ENCODE measurements at regions not wholly inside any gene's neighbourhood (a gene's known extent, or its start where the extent isn't known, plus 50 kb on each side); places are given as distances from the start of the nearest gene placed in this dataset.

DNA sequence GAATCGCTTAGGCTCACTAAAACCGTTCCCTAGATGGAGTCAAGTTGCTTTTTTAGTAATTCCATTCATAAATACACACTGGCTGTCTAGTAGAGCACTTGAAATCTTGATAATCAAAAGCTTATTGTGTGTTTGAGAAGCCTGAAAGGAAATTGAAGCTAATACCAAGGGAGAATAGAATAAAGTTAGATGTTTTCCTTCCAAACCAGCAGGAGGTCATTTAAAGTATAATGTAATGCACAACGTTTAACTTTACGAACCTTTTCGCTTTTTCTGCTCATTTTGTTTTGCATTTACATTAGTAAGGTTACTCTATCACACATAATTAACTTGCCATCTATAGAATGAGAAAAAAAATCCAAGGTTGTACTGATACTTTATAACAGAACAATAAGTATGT is 440.9 kb downstream of the NKX6-1 start:
- H3K14ac ChIP-seq (replicated peaks; ENCODE audit: low read depth, low read length), result no peak overlapping the region
- DNase-seq (no peak), ATAC-seq (ENCODE audit: low read depth) (no peak)
- no peak overlapping the region for H3K56ac ChIP-seq (ENCODE audit: extremely low read depth, insufficient read depth, low read length)
- no peak for TF ChIP-seq BHLHE40 (IDR thresholded peaks at IDR 0.05; ENCODE audit: low read depth, low read length)
- no peak for TF ChIP-seq MAZ (IDR thresholded peaks at IDR 0.05; ENCODE audit: borderline replicate concordance, low read depth, low read length)
- no peak for TF ChIP-seq FOS (IDR thresholded peaks at IDR 0.05; ENCODE audit: low read depth, low read length)
- no peak for TF ChIP-seq SMC3 (IDR thresholded peaks at IDR 0.05; ENCODE audit: low read depth, low read length)
- TF ChIP-seq NFE2L2 (IDR thresholded peaks at IDR 0.05; ENCODE audit: low read depth, low read length), result no peak
- TF ChIP-seq POLR2A (IDR thresholded peaks at IDR 0.05; ENCODE audit: low read depth, low read length), result no peak
- TF ChIP-seq, protein P1, sequence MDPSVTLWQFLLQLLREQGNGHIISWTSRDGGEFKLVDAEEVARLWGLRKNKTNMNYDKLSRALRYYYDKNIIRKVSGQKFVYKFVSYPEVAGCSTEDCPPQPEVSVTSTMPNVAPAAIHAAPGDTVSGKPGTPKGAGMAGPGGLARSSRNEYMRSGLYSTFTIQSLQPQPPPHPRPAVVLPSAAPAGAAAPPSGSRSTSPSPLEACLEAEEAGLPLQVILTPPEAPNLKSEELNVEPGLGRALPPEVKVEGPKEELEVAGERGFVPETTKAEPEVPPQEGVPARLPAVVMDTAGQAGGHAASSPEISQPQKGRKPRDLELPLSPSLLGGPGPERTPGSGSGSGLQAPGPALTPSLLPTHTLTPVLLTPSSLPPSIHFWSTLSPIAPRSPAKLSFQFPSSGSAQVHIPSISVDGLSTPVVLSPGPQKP (IDR thresholded peaks at IDR 0.05; ENCODE audit: borderline replicate concordance, low read depth, low read length), result no peak
- TF ChIP-seq RFX5 (IDR thresholded peaks at IDR 0.05; ENCODE audit: low read depth, low read length), result no peak
- no peak for TF ChIP-seq USF2 (IDR thresholded peaks at IDR 0.05; ENCODE audit: low read depth, low read length)
- no peaks in the 10 kb centered on the region for H3K36me3 ChIP-seq (ENCODE audit: control insufficient read depth, insufficient read depth, low read length)
- H4K20me1 ChIP-seq (ENCODE audit: insufficient read depth, low read length), result no peaks in the 10 kb centered on the region
- H2BK15ac ChIP-seq (ENCODE audit: low read depth, low read length), result no peak overlapping the region
- no peak overlapping the region for H4K5ac ChIP-seq (ENCODE audit: low read depth, low read length)
- no peak overlapping the region for H2AK5ac ChIP-seq (ENCODE audit: low read depth, low read length)
- no peak overlapping the region for H3K4me2 ChIP-seq (ENCODE audit: low read depth, low read length)
- ChIA-PET CTCF (no interaction called here), POLR2A (ENCODE audit: unreplicated experiment) (no interaction called here)
- intact Hi-C loops (cut with micrococcal nuclease) (no loop called here), dilution Hi-C loops (cut with HindIII; ENCODE audit: low sequenced_read_pairs, unreplicated experiment) (no loop called here), in situ Hi-C loops (cut with MboI; ENCODE audit: low sequenced_read_pairs) (no loop called here)
- H2AK9ac ChIP-seq (replicated peaks; ENCODE audit: low read depth, low read length, poor library complexity), result no peak overlapping the region
- H4K91ac ChIP-seq (ENCODE audit: insufficient read depth, low read depth, low read length), result no peak overlapping the region
- no peak overlapping the region for H3K27ac ChIP-seq (ENCODE audit: insufficient read depth, low read length)
- no peak overlapping the region for H3K23ac ChIP-seq (ENCODE audit: low read depth, low read length)
- H2AFZ ChIP-seq (replicated peaks; ENCODE audit: low read length, poor library complexity), result no peak overlapping the region
- H3K9ac ChIP-seq (ENCODE audit: low read depth, low read length), result no peak overlapping the region
- no CpG with 5 or more reads among the region's 5 CpGs for WGBS, 2 experiments (ENCODE audit: extremely low coverage in 2 of 2, insufficient read length in 1 of 2)
- no peaks in the 10 kb centered on the region for H3K4me1 ChIP-seq (ENCODE audit: control insufficient read depth, insufficient read depth, low read length)
- H3K4me3 ChIP-seq (ENCODE audit: insufficient read depth, low read depth, low read length), result no peak overlapping the region
- H2BK20ac ChIP-seq (ENCODE audit: low read depth, low read length), result no peak overlapping the region
- no peak overlapping the region for H2BK5ac ChIP-seq (ENCODE audit: low read depth, low read length, poor library complexity, severe bottlenecking)
- H3K27me3 ChIP-seq (ENCODE audit: control insufficient read depth, insufficient read depth, low read length), result no peaks in the 10 kb centered on the region
- no peak overlapping the region for H4K8ac ChIP-seq (ENCODE audit: low read depth in 2 of 2, low read length in 2 of 2)
- H3K4ac ChIP-seq (ENCODE audit: low read depth, low read length), result no peak overlapping the region
- H3K9me3 ChIP-seq (ENCODE audit: control insufficient read depth, insufficient read depth, low read length), result no peaks in the 10 kb centered on the region
- H3K79me1 ChIP-seq (ENCODE audit: low read depth in 1 of 2, low read length in 2 of 2), result no peaks in the 10 kb centered on the region
- H3K9me1 ChIP-seq (ENCODE audit: insufficient read depth, low read length), result no peaks in the 10 kb centered on the region
- H3K18ac ChIP-seq (ENCODE audit: low read depth, low read length), result no peak overlapping the region
- H2BK120ac ChIP-seq (ENCODE audit: low read depth, low read length), result no peak overlapping the region
- no TSS peak for BruUV-seq (replicated peaks)

Measured in IMR-90 (cell line).